Caco-2 (cell line): ENCODE measurements at regions not wholly inside any gene's neighbourhood (a gene's known extent, or its start where the extent isn't known, plus 50 kb on each side); places are given as distances from the start of the nearest gene placed in this dataset.

Experiments used
- BruUV-seq: library from RNA; stranded (reverse); fragments of 400-500 nt; replicated peaks from 2 replicates; lab custom pipeline; 2021; lab: Mats Ljungman, UMichigan
- CTCF ChIA-PET: fragments of 300-600 bp; sonication (Branson Sonifier 250); formaldehyde crosslinking; loops from one replicate; lab custom pipeline; 2022; ENCODE audit warnings: antibody characterized with exemption; lab: Charles Lee
- POLR2A ChIA-PET: fragments of 300-600 bp; sonication (Branson Sonifier 250); formaldehyde crosslinking; loops from one replicate; lab custom pipeline; 2022; ENCODE audit warnings: antibody characterized with exemption; lab: Charles Lee
- DNase-seq, 2 experiments: peaks; one replicate each; pipeline versions ENCODE4 v3.0.0 to v3.0.0-alpha.2; 2020 to 2022
- H3K27me3 ChIP-seq: replicated peaks from 2 replicates; pipeline ENCODE4 v1.6.0; 2011; ENCODE audit warnings: low read length; ENCODE audit not compliant: control insufficient read depth, insufficient read depth
- H3K36me3 ChIP-seq: 2 replicates; pipeline ENCODE4 v1.5.1; 2011; ENCODE audit warnings: low read length; ENCODE audit not compliant: control insufficient read depth, insufficient read depth
- H3K4me1 ChIP-seq: fragments of 250-450 bp; sonication (Bioruptor Pico); 2 replicates; pipeline ENCODE4 v1.5.1; 2020; ENCODE audit warnings: mild to moderate bottlenecking
- H3K4me3 ChIP-seq: 2 replicates; pipeline ENCODE4 v1.5.1; 2011; ENCODE audit warnings: low read depth, mild to moderate bottlenecking, control low read depth, low read length
- H3K9me3 ChIP-seq: fragments of 250-450 bp; sonication (Bioruptor Pico); 2 replicates; pipeline ENCODE4 v1.5.1; 2020; ENCODE audit warnings: mild to moderate bottlenecking, moderate library complexity
- H3K27ac Mint-ChIP-seq: one replicate; pipeline ENCODE4 v1.8.0; 2022; ENCODE audit warnings: mixed read lengths; ENCODE audit not compliant: unreplicated experiment
- H3K27me3 Mint-ChIP-seq: one replicate; pipeline ENCODE4 v1.8.0; 2022; ENCODE audit warnings: mixed read lengths; ENCODE audit not compliant: insufficient read depth, unreplicated experiment
- H3K36me3 Mint-ChIP-seq: one replicate; pipeline ENCODE4 v1.8.0; 2022; ENCODE audit warnings: mild to moderate bottlenecking, mixed read lengths; ENCODE audit not compliant: insufficient read depth, unreplicated experiment
- H3K4me1 Mint-ChIP-seq: one replicate; pipeline ENCODE4 v1.8.0; 2022; ENCODE audit warnings: low read depth, mixed read lengths; ENCODE audit not compliant: unreplicated experiment
- H3K4me3 Mint-ChIP-seq: one replicate; pipeline ENCODE4 v1.8.0; 2022; ENCODE audit warnings: mild to moderate bottlenecking, moderate library complexity, mixed read lengths; ENCODE audit not compliant: unreplicated experiment
- H3K9me3 Mint-ChIP-seq: one replicate; pipeline ENCODE4 v1.8.0; 2022; ENCODE audit warnings: mixed read lengths; ENCODE audit not compliant: unreplicated experiment
- CTCF ChIP-seq, 2 experiments: fragments of 200-600 bp in 1 of 2; IDR thresholded peaks; 1 replicate in 1 of 2; 2 replicates in 1 of 2; pipeline versions ENCODE4 v1.5.1 to v1.8.0; 2011 to 2022; ENCODE audit warnings: antibody characterized with exemption in 1 of 2, control low read depth in 1 of 2, inconsistent platforms in 1 of 2, low read depth in 1 of 2, low read length in 1 of 2, mild to moderate bottlenecking in 1 of 2, moderate library complexity in 1 of 2; ENCODE audit not compliant: insufficient read depth in 1 of 2, severe bottlenecking in 1 of 2, unreplicated experiment in 1 of 2
- intact Hi-C: fragments of 100-400 bp; cut with micrococcal nuclease; formaldehyde crosslinking; loops from one replicate; pipeline ENCODE4 v1.10.0; 2022; ENCODE audit not compliant: unreplicated experiment

GRCh38 chr7:46201961-46202360 lies 280.9 kb upstream of the IGFBP3 start:
- H3K4me3 ChIP-seq, result no peak overlapping the region
- no TSS peak for BruUV-seq
- no peak for DNase-seq
- TF ChIP-seq CTCF (IDR thresholded peaks at IDR 0.05; ENCODE audit: insufficient read depth in 1 of 2, low read depth in 1 of 2, low read length in 1 of 2, severe bottlenecking in 1 of 2, unreplicated experiment in 1 of 2), result no peak
- Mint-ChIP-seq H3K27me3 (no peaks in the 10 kb centered on the region), H3K27ac (no peak overlapping the region), H3K4me1 (peaks cover 15% of the 10 kb centered on the region), H3K36me3 (no peaks in the 10 kb centered on the region), H3K4me3 (no peak overlapping the region), H3K9me3 (no peaks in the 10 kb centered on the region)
- POLR2A ChIA-PET, result no interaction called here
- peaks cover 5% of the 10 kb centered on the region; the same call in 1 of the 2 replicates for H3K4me1 ChIP-seq
- CTCF ChIA-PET, result no interaction called here
- H3K36me3 ChIP-seq, result no peaks in the 10 kb centered on the region
- no peaks in the 10 kb centered on the region for H3K27me3 ChIP-seq
- intact Hi-C loops, result no loop called here
- H3K9me3 ChIP-seq, result no peaks in the 10 kb centered on the region

DNA sequence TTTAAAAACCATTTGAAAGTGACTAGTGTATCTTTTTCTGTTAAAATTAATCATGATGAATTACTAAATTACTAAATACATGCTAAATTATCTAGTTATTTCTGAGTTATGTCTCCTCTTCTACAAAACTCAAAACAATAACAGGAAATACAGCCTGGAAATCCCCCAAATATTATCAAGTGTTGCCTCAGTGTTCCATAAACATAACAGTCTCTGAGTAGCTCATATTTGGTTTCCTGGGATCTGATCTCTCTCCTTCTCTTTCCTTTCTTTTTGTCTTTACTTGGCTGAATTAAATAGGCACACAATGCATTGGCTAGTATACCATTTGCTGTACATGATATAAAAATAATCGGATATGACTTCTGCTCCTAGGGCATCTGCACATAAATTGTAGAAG lies 277.6 kb upstream of the IGFBP3 start:
- no peaks in the 10 kb centered on the region for H3K9me3 ChIP-seq
- intact Hi-C loops, result no loop called here
- H3K27me3 ChIP-seq, result no peaks in the 10 kb centered on the region
- Mint-ChIP-seq H3K4me1 (no peaks in the 10 kb centered on the region), H3K4me3 (no peak overlapping the region), H3K36me3 (no peaks in the 10 kb centered on the region), H3K27me3 (no peaks in the 10 kb centered on the region), H3K27ac (no peak overlapping the region), H3K9me3 (no peaks in the 10 kb centered on the region)
- no peak for TF ChIP-seq CTCF (IDR thresholded peaks at IDR 0.05; ENCODE audit: insufficient read depth in 1 of 2, low read depth in 1 of 2, low read length in 1 of 2, severe bottlenecking in 1 of 2, unreplicated experiment in 1 of 2)
- no TSS peak for BruUV-seq
- no peaks in the 10 kb centered on the region for H3K4me1 ChIP-seq
- no peaks in the 10 kb centered on the region for H3K36me3 ChIP-seq
- no peak overlapping the region for H3K4me3 ChIP-seq
- POLR2A ChIA-PET, result no interaction called here
- CTCF ChIA-PET, result no interaction called here
- DNase-seq, result no peak

GRCh38 chr7:46197785-46198540 lies 276.9 kb upstream of the IGFBP3 start:
- no TSS peak for BruUV-seq
- CTCF ChIA-PET, result no interaction called here

More at GRCh38 chr7:46197785-46198540, 276.9 kb upstream of the IGFBP3 start:
- H3K4me1 Mint-ChIP-seq, result no peaks in the 10 kb centered on the region
- H3K27me3 Mint-ChIP-seq, result no peaks in the 10 kb centered on the region
- Histone ChIP-seq H3K36me3 (no peaks in the 10 kb centered on the region), H3K4me3 (no peak overlapping the region), H3K9me3 (no peaks in the 10 kb centered on the region), H3K27me3 (peaks cover 1% of the 10 kb centered on the region; the same call in 1 of the 2 replicates), H3K4me1 (no peaks in the 10 kb centered on the region)
- no peaks in the 10 kb centered on the region for H3K9me3 Mint-ChIP-seq
- no peak overlapping the region for H3K27ac Mint-ChIP-seq
- intact Hi-C loops, result no loop called here
- H3K4me3 Mint-ChIP-seq, result no peak overlapping the region
- H3K36me3 Mint-ChIP-seq, result no peaks in the 10 kb centered on the region
- POLR2A ChIA-PET, result no interaction called here
- DNase-seq, result no peak
- TF ChIP-seq CTCF (IDR thresholded peaks at IDR 0.05; ENCODE audit: insufficient read depth in 1 of 2, low read depth in 1 of 2, low read length in 1 of 2, severe bottlenecking in 1 of 2, unreplicated experiment in 1 of 2), result no peak
